ENCODE measurements at regions not wholly inside any gene's neighbourhood (a gene's known extent, or its start where the extent isn't known, plus 50 kb on each side); places are given as distances from the start of the nearest gene placed in this dataset.

- H3K36me3 Mint-ChIP-seq: no peaks in the 10 kb centered on the region
- WGBS (ENCODE audit: insufficient coverage): 29% methylated on average over 10 of the region's 14 CpGs
- no peak overlapping the region for H3K4me3 Mint-ChIP-seq
- DNase-seq (peak in 1 of 2 donors; percentile 70), ATAC-seq (peak in 2 of 3 donors; percentile 63 to 64)
- Histone ChIP-seq H3K27ac (ENCODE audit: low read length) (no peak overlapping the region), H3K27me3 (ENCODE audit: control insufficient read depth, insufficient read depth, low read length) (peaks cover 2% of the 10 kb centered on the region), H3K9me3 (ENCODE audit: control insufficient read depth, insufficient read depth, low read length) (no peaks in the 10 kb centered on the region), H3K4me3 (ENCODE audit: low read length) (no peak overlapping the region), H3K36me3 (ENCODE audit: control insufficient read depth, insufficient read depth, low read length) (no peaks in the 10 kb centered on the region), H3K4me1 (ENCODE audit: control insufficient read depth, insufficient read depth, low read length) (no peaks in the 10 kb centered on the region)
- intact Hi-C loops (cut with micrococcal nuclease): loop anchor here (1.0 to 2.0 kb wide), 3 partner anchors 216 to 719 kb away; partner anchors contain the start of gene ACKR3
- peaks cover 13 to 21% of the 10 kb centered on the region in 2 donors for H3K27me3 Mint-ChIP-seq (ENCODE audit: low read depth in 2 of 2)
- peak; percentile 92 for TF ChIP-seq CTCF (IDR thresholded peaks at IDR 0.05)
- H3K9me3 Mint-ChIP-seq: no peaks in the 10 kb centered on the region
- peaks cover 6 to 7% of the 10 kb centered on the region in 2 donors for H3K4me1 Mint-ChIP-seq
- no peak overlapping the region for H3K27ac Mint-ChIP-seq
Measured at GRCh38 chr2:236352761-236353593, 88.8 kb upstream of the ASB18 start.

GRCh38 chr2:236353594-236353942 is 89.4 kb upstream of the ASB18 start:
- WGBS (ENCODE audit: insufficient coverage): 84% methylated on average over 4 of the region's 6 CpGs
- intact Hi-C loops (cut with micrococcal nuclease): loop anchor here (1.0 to 2.0 kb wide), 3 partner anchors 216 to 719 kb away; partner anchors contain the start of gene ACKR3
- H3K4me3 ChIP-seq (ENCODE audit: low read length): no peak overlapping the region
- H3K36me3 Mint-ChIP-seq: no peaks in the 10 kb centered on the region
- no peak overlapping the region for H3K27ac Mint-ChIP-seq
- no peak for DNase-seq
- H3K4me1 Mint-ChIP-seq: peaks cover 6 to 7% of the 10 kb centered on the region in 2 donors
- no peaks in the 10 kb centered on the region for H3K4me1 ChIP-seq (ENCODE audit: control insufficient read depth, insufficient read depth, low read length)
- no peak overlapping the region for H3K27ac ChIP-seq (ENCODE audit: low read length)
- H3K36me3 ChIP-seq (ENCODE audit: control insufficient read depth, insufficient read depth, low read length): no peaks in the 10 kb centered on the region
- H3K4me3 Mint-ChIP-seq: no peak overlapping the region
- peaks cover 2% of the 10 kb centered on the region for H3K27me3 ChIP-seq (ENCODE audit: control insufficient read depth, insufficient read depth, low read length)
- no peak for ATAC-seq
- no peaks in the 10 kb centered on the region for H3K9me3 Mint-ChIP-seq
- H3K27me3 Mint-ChIP-seq (ENCODE audit: low read depth in 2 of 2): peaks cover 9 to 17% of the 10 kb centered on the region in 2 donors
- no peak for TF ChIP-seq CTCF (IDR thresholded peaks at IDR 0.05)
- no peaks in the 10 kb centered on the region for H3K9me3 ChIP-seq (ENCODE audit: control insufficient read depth, insufficient read depth, low read length)

GRCh38 chr2:236354056-236354940 is 90.1 kb upstream of the ASB18 start:
- Histone ChIP-seq H3K4me1 (ENCODE audit: control insufficient read depth, insufficient read depth, low read length) (peaks cover 2% of the 10 kb centered on the region), H3K9me3 (ENCODE audit: control insufficient read depth, insufficient read depth, low read length) (no peaks in the 10 kb centered on the region), H3K36me3 (ENCODE audit: control insufficient read depth, insufficient read depth, low read length) (no peaks in the 10 kb centered on the region), H3K27ac (ENCODE audit: low read length) (no peak overlapping the region), H3K4me3 (ENCODE audit: low read length) (no peak overlapping the region), H3K27me3 (ENCODE audit: control insufficient read depth, insufficient read depth, low read length) (peaks cover 2% of the 10 kb centered on the region)
- TF ChIP-seq CTCF (IDR thresholded peaks at IDR 0.05): no peak
- ATAC-seq (no peak), DNase-seq (no peak)
- no peak overlapping the region for H3K4me3 Mint-ChIP-seq
- H3K36me3 Mint-ChIP-seq: no peaks in the 10 kb centered on the region
- peaks cover 8 to 9% of the 10 kb centered on the region in 2 donors for H3K4me1 Mint-ChIP-seq
- WGBS (ENCODE audit: insufficient coverage): 88% methylated on average over 14 of the region's 15 CpGs
- H3K9me3 Mint-ChIP-seq: no peaks in the 10 kb centered on the region
- H3K27ac Mint-ChIP-seq: no peak overlapping the region
- peaks cover 9 to 10% of the 10 kb centered on the region in 2 donors for H3K27me3 Mint-ChIP-seq (ENCODE audit: low read depth in 2 of 2)
- intact Hi-C loops (cut with micrococcal nuclease): no loop called here
